IPS DF 19.7 (cell line): ENCODE measurements at regions not wholly inside any gene's neighbourhood (a gene's known extent, or its start where the extent isn't known, plus 50 kb on each side); places are given as distances from the start of the nearest gene placed in this dataset.

Experiments
- DNase-seq: peaks from one replicate; pipeline ENCODE4 v3.0.0-alpha.2; 2013; ENCODE audit warnings: low read depth, low spot score

GRCh38 chr16:74100395-74101326 is 196.0 kb upstream of the PSMD7 start:
- no peak for DNase-seq

DNA sequence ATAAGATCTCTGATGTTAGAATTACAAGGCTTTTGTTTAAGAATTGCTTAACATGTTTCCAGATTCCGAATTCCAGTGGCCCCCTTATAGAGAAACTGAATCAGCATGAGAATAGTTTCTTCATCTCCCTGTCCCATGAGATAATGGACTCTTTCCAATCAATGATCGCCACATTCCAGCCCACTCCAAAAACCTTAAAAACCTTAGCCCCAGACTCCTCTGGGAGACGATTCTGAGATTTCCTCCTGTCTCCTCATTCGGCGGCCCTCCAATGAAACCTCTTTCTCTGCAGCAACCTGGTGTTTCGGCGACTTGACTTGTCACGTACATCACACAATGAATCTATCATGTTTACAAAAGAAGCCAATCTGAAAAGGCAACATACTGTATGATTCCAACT is 197.1 kb upstream of the PSMD7 start:
- no peak for DNase-seq

- DNase-seq: no peak
Observed at GRCh38 chr16:74094962-74095361, 201.7 kb upstream of the PSMD7 start.

GRCh38 chr16:74094514-74094913 is 202.1 kb upstream of the PSMD7 start:
- no peak for DNase-seq

DNA sequence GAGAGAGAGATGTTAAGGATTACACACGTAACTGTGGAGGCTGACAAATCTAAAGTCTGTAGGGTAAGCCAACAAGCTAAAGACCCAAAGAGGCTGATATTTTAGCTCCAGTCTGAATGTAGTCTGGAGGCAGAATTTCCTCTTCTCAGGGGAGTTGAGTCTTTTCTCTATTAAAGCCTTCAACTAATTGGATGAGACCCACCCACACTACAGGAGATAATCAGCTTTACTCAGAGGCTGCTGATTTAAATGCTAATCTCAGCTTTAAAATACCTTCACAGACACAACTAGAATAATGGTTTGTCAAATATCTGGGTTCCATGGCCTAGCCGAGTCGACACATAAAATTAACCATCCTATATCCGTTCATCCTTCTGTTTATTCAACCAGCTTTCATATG is 204.3 kb upstream of the PSMD7 start:
- no peak for DNase-seq

DNA sequence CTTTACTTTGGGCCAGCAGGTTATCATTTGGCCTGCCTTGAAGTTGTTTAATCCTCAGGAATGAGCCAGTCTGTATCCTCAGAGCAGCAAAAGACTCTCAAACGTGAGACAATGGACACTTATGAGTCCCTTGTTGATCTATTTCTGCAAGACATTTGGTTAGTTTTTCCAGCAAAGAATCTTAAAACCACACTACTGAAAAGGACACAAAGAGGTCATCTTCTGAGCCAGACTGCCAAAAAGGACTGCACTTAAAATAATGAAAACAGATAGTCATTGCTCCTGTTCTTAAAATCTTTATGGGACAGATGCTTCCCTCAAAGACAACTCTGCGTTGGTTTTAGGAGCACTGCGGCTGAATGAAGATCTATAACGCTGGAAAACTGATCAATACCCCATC is 205.7 kb upstream of the PSMD7 start:
- no peak for DNase-seq

DNA sequence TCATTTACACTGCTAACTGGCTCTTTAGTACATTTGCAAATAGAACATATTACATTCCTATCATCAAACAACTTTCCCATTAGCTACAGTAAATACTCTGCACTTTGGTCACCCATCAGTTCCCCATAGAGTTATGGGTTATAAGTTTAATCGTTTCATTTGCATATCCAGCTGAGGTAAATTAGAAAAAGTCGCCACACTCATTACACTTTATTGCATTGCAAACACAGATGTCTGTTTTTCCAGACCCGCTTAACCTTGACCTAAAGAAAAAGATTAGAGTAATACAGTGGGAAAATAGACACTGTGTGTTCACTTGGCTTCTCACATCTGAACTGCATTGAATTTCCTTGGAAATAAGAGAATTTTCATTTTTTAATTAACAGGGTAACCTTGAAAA is 213.1 kb upstream of the PSMD7 start:
- no peak for DNase-seq

DNA sequence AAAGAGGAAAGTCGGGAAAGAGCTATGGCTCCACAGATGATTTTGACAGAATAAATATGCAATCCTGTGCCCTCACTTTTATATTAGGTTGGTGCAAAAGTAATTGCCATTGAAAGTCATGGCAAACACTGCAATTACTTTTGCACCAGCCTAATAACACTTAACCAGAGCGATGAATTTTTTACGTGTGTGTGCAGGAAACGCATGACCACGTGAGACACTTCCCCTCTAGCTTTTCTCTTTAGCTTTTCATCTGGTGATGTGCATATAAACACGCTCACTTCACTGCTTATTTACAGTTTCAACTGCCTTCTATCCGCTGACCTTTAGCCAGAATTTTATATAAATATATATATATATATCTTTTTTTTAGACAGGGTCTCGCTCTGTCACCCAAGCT is 216.3 kb upstream of the PSMD7 start:
- no peak for DNase-seq

DNA sequence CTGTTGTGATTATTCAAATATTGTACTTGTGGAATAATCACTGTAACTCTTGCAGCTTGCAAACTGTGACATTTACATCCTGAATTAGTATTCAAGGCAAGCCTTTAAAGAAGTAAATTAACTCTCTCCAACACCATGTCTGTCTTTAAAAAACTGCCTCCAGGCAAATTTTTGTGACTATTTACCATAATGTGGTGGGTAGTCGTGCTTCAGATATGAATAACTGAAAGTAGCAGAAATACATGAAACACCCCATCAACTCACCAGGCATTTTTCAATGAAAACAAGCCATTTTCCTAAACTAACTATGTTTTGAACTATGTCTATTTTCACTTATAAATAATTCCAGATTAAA is 217.4 kb upstream of the PSMD7 start:
- DNase-seq: no peak

- DNase-seq: no peak
Observed at GRCh38 chr16:74078511-74079231, 217.9 kb upstream of the PSMD7 start.

DNA sequence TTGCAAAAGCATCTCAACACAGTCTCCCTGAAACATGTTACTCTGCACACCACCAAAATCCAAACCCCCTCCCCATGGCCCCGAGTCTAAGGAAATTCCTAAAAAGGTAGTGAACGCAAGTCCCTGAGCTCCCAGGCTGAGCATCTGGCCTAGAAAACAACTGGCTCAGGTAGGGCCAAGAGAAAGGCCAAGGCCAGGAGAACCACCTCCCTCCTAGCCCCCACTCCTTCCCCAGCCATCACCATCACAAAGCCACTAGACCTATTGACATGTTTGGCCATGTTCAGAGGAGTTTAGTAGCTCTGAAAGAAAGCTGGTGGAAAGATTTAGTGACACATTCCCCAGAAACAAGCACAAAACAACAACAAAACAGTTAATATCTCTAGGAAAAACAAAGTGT is 220.0 kb upstream of the PSMD7 start:
- no peak for DNase-seq

- DNase-seq: no peak
Observed at GRCh38 chr16:74075393-74075792, 221.2 kb upstream of the PSMD7 start.

- no peak for DNase-seq
Observed at GRCh38 chr16:74073456-74073855, 223.2 kb upstream of the PSMD7 start.

- DNase-seq: no peak
Observed at GRCh38 chr16:74071996-74072535, 224.5 kb upstream of the PSMD7 start.

- DNase-seq: no peak
Observed at GRCh38 chr16:74070237-74070636, 226.4 kb upstream of the PSMD7 start.

- no peak for DNase-seq
Observed at GRCh38 chr16:74064120-74064735, 232.4 kb upstream of the PSMD7 start.

GRCh38 chr16:74053826-74054225 is 242.8 kb upstream of the PSMD7 start:
- DNase-seq: no peak

- DNase-seq: no peak
Observed at GRCh38 chr16:74053312-74053711, 243.3 kb upstream of the PSMD7 start.

DNA sequence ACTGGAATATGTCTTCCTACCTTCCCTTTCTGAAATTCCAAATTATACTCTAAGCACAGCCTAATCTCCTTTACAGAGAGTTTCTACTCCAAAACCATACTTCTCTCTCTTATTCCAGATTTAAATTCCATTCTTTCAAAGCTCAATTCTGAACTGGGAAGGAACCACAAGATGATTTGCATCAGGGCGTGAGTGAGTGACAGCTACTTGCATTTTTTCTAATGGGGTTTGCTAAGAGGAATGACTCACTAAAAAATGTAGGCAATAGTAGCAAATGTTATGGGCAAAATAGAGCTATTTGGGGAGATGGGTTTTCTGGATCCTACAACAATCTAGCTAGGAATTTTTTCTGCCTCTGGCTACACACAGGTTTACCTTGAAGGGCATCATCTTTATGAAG is 244.6 kb upstream of the PSMD7 start:
- no peak for DNase-seq

GRCh38 chr16:74049027-74049426 is 247.6 kb upstream of the PSMD7 start:
- no peak for DNase-seq

GRCh38 chr16:74046524-74046923 is 250.1 kb upstream of the PSMD7 start:
- no peak for DNase-seq

DNA sequence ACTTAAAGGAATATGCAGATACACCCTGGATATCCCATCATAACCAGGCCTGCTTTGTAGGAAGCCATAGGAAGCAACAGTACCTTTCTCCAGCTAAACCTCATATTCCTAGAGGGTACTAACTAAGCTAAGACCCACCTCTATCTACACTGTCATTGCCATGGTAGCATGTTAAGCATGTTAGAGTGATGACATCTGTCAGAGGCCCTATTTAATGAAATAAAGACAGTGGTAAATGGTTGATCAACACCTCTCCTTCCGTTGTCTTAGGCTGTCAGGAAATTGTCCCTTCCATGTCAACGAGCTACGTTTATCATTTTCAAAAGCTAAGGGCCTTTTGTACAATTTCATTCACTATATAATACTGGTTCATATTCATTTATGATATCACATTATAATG is 251.1 kb upstream of the PSMD7 start:
- DNase-seq: no peak
